GM20431 (cell line): ENCODE measurements at regions not wholly inside any gene's neighbourhood (a gene's known extent, or its start where the extent isn't known, plus 50 kb on each side); places are given as distances from the start of the nearest gene placed in this dataset.
"Not testable (repeated sequence)": the region's sequence is repeated elsewhere in the genome, so short reads cannot be mapped to it uniquely, and the experiment has no call there.

Experiments used
- in situ Hi-C: fragments of 300-500 bp; cut with MseI, MboI; formaldehyde crosslinking; loops from one replicate; pipeline ENCODE4 v1.15.0; 2020; ENCODE audit warnings: low sequenced_read_pairs; ENCODE audit not compliant: unreplicated experiment

GRCh38 chr11:88061111-88061510, 114.1 kb downstream of the RAB38 start:
- in situ Hi-C loops, result no loop called here

- in situ Hi-C loops, result no loop called here
These were observed 115.9 kb downstream of the RAB38 start for GRCh38 chr11:88059326-88059725.

- in situ Hi-C loops, result no loop called here
These were observed 123.8 kb downstream of the RAB38 start for GRCh38 chr11:88051396-88051795.

GRCh38 chr11:88050247-88050646, 125.0 kb downstream of the RAB38 start:
- in situ Hi-C loops, result no loop called here

GRCh38 chr11:88045288-88045687, 130.0 kb downstream of the RAB38 start:
- in situ Hi-C loops, result not testable (repeated sequence)

- in situ Hi-C loops, result not testable (repeated sequence)
These were observed 130.6 kb downstream of the RAB38 start for GRCh38 chr11:88044658-88045057.

- in situ Hi-C loops, result no loop called here
These were observed 132.1 kb downstream of the RAB38 start for GRCh38 chr11:88043149-88043548.

GRCh38 chr11:88042647-88043046, 132.6 kb downstream of the RAB38 start:
- in situ Hi-C loops, result no loop called here

- in situ Hi-C loops, result no loop called here
These were observed 133.0 kb downstream of the RAB38 start for GRCh38 chr11:88042238-88042637.

GRCh38 chr11:88041679-88042078, 133.6 kb downstream of the RAB38 start:
- in situ Hi-C loops, result no loop called here

GRCh38 chr11:88040148-88040496, 135.1 kb downstream of the RAB38 start:
- in situ Hi-C loops, result no loop called here

GRCh38 chr11:88039476-88040147, 135.6 kb downstream of the RAB38 start:
- in situ Hi-C loops, result no loop called here

GRCh38 chr11:88038063-88038462, 137.2 kb downstream of the RAB38 start:
- in situ Hi-C loops, result no loop called here

- in situ Hi-C loops, result no loop called here
These were observed 138.5 kb downstream of the RAB38 start for GRCh38 chr11:88036701-88037100.

- in situ Hi-C loops, result no loop called here
These were observed 140.0 kb downstream of the RAB38 start for GRCh38 chr11:88035271-88035670.

- in situ Hi-C loops, result loop anchor here (25.0 kb wide), 1 partner anchor 520 kb away; no protein-coding TSS in a partner anchor
These were observed 157.6 kb downstream of the RAB38 start for GRCh38 chr11:88017666-88018065.

GRCh38 chr11:88016392-88017170, 158.7 kb downstream of the RAB38 start:
- in situ Hi-C loops, result loop anchor here (25.0 kb wide), 1 partner anchor 521 kb away; no protein-coding TSS in a partner anchor

GRCh38 chr11:88015170-88015569, 160.1 kb downstream of the RAB38 start:
- in situ Hi-C loops, result loop anchor here (25.0 kb wide), 1 partner anchor 522 kb away; no protein-coding TSS in a partner anchor

- in situ Hi-C loops, result loop anchor here (25.0 kb wide), 1 partner anchor 524 kb away; no protein-coding TSS in a partner anchor
These were observed 161.7 kb downstream of the RAB38 start for GRCh38 chr11:88013508-88014065.

GRCh38 chr11:88012456-88012855, 162.8 kb downstream of the RAB38 start:
- in situ Hi-C loops, result loop anchor here (25.0 kb wide), 1 partner anchor 525 kb away; no protein-coding TSS in a partner anchor

GRCh38 chr11:87976009-87976408, 199.2 kb downstream of the RAB38 start:
- in situ Hi-C loops, result no loop called here
